HCT116 (cell line): ENCODE measurements at regions not wholly inside any gene's neighbourhood (a gene's known extent, or its start where the extent isn't known, plus 50 kb on each side); places are given as distances from the start of the nearest gene placed in this dataset.

Experiments used
- ATAC-seq: fragments of 200-7000 bp; cut with Tn5 transposase; 2 replicates; pipeline ENCODE4 v1.9.1; 2020; ENCODE audit warnings: mild to moderate bottlenecking, moderate library complexity
- BruUV-seq: library from RNA; stranded (reverse); fragments of 400-500 nt; replicated peaks from 2 replicates; lab custom pipeline; 2021; lab: Mats Ljungman, UMichigan
- CTCF ChIA-PET: fragments of 300-600 bp; sonication (Branson Sonifier 250); formaldehyde crosslinking; loops from one replicate; lab custom pipeline; 2021; ENCODE audit warnings: antibody characterized with exemption; lab: Charles Lee
- POLR2A ChIA-PET: fragments of 300-600, 350-600 bp; sonication (Branson Sonifier 250); formaldehyde crosslinking; loops from one replicate; lab custom pipeline; 2021; ENCODE audit warnings: antibody characterized with exemption; lab: Charles Lee
- RAD21 ChIA-PET, 2 experiments: fragments of 300-600 bp; sonication (Branson Sonifier 250); formaldehyde crosslinking; loops; one replicate each; lab custom pipeline; 2023; ENCODE audit warnings: low total read pairs in 2 of 2; ENCODE audit not compliant: uncharacterized antibody in 2 of 2, unreplicated experiment in 2 of 2, low non-redundant PET in 1 of 2; lab: Charles Lee
- DNase-seq: peaks from one replicate; pipeline ENCODE4 v3.0.0-alpha.2; 2010; ENCODE audit warnings: low read depth, low spot score
- H2AFZ ChIP-seq: fragments of 200-600 bp; shearing (Covaris generic), sonication (generic); 2 replicates; pipeline ENCODE4 v1.6.1; 2017; ENCODE audit warnings: low read depth, mixed run types, mixed read lengths, antibody characterized with exemption, low read length; ENCODE audit not compliant: poor library complexity, severe bottlenecking
- H3K27ac ChIP-seq: 2 replicates; pipeline ENCODE4 v1.5.1; 2012; ENCODE audit warnings: low read depth, low read length
- H3K27me3 ChIP-seq: fragments of 200-600 bp; sonication (generic); 2 replicates; pipeline ENCODE4 v1.6.1; 2016; ENCODE audit warnings: mixed run types, low read length, mixed read lengths; ENCODE audit not compliant: insufficient read depth
- H3K36me3 ChIP-seq, 2 experiments: fragments of 200-500 bp in 1 of 2; fragments of 200-600 bp in 1 of 2; sonication (Bioruptor generic) in 1 of 2; sonication (generic) in 1 of 2; 2 replicates each; pipeline versions ENCODE4 v1.5.1 to v1.6.1; 2014 to 2016; ENCODE audit warnings: low read length in 2 of 2, inconsistent platforms in 1 of 2, mixed read lengths in 1 of 2, mixed run types in 1 of 2; ENCODE audit not compliant: insufficient read depth in 2 of 2, control insufficient read depth in 1 of 2
- H3K4me1 ChIP-seq, 2 experiments: fragments of 200-600 bp in 1 of 2; sonication (generic) in 1 of 2; 2 replicates each; pipeline versions ENCODE4 v1.5.1 to v1.6.1; 2012 to 2017; ENCODE audit warnings: low read length in 2 of 2, inconsistent platforms in 1 of 2, mild to moderate bottlenecking in 1 of 2, mixed read lengths in 1 of 2, mixed run types in 1 of 2, moderate library complexity in 1 of 2; ENCODE audit not compliant: insufficient read depth in 2 of 2, control insufficient read depth in 1 of 2
- H3K4me2 ChIP-seq: fragments of 200-600 bp; sonication (generic); 2 replicates; pipeline ENCODE4 v1.6.1; 2017; ENCODE audit warnings: mixed run types, low read length, mixed read lengths
- H3K4me3 ChIP-seq, 2 experiments: fragments of 200-600 bp in 1 of 2; sonication (generic) in 1 of 2; replicated peaks in 1 of 2; 2 replicates each; pipeline ENCODE4 v1.5.1; 2011 to 2016; ENCODE audit warnings: low read length in 2 of 2, control low read depth in 1 of 2, low read depth in 1 of 2, mild to moderate bottlenecking in 1 of 2, mixed read lengths in 1 of 2, mixed run types in 1 of 2
- H3K79me2 ChIP-seq: fragments of 200-600 bp; sonication (generic); 2 replicates; pipeline ENCODE4 v1.6.1; 2017; ENCODE audit warnings: mild to moderate bottlenecking, mixed run types, low read length, moderate library complexity, mixed read lengths; ENCODE audit not compliant: insufficient read depth
- H3K9ac ChIP-seq: fragments of 200-600 bp; sonication (generic); 2 replicates; pipeline ENCODE4 v1.6.1; 2016; ENCODE audit warnings: low read length, mixed read lengths
- H3K9me2 ChIP-seq: fragments of 200-600 bp; sonication (generic), shearing (Covaris generic); 2 replicates; pipeline ENCODE4 v1.6.1; 2017; ENCODE audit warnings: mixed run types, mild to moderate bottlenecking, moderate library complexity; ENCODE audit not compliant: insufficient read depth
- H3K9me3 ChIP-seq, 2 experiments: fragments of 200-500 bp in 1 of 2; fragments of 200-600 bp in 1 of 2; sonication (Bioruptor generic) in 1 of 2; sonication (generic) in 1 of 2; 2 replicates each; pipeline ENCODE4 v1.6.1; 2014 to 2017; ENCODE audit warnings: low read length in 2 of 2, mixed read lengths in 2 of 2, inconsistent platforms in 1 of 2, low read depth in 1 of 2, mild to moderate bottlenecking in 1 of 2, mixed run types in 1 of 2, moderate library complexity in 1 of 2; ENCODE audit not compliant: control insufficient read depth in 1 of 2, insufficient read depth in 1 of 2
- H4K20me1 ChIP-seq: fragments of 200-600 bp; sonication (generic), shearing (Covaris generic); 2 replicates; pipeline ENCODE4 v1.6.1; 2017; ENCODE audit warnings: mixed run types, mild to moderate bottlenecking, moderate library complexity; ENCODE audit not compliant: insufficient read depth
- CBX3 ChIP-seq: IDR thresholded peaks from 2 replicates; pipeline ENCODE4 v1.6.1; 2012; ENCODE audit warnings: low read depth
- EGR1 ChIP-seq: IDR thresholded peaks from 2 replicates; pipeline ENCODE4 v1.6.1; 2012; ENCODE audit warnings: low read depth
- ELF1 ChIP-seq: IDR thresholded peaks from 2 replicates; pipeline ENCODE4 v1.6.1; 2012; ENCODE audit warnings: low read depth, borderline replicate concordance
- JUND ChIP-seq: IDR thresholded peaks from 2 replicates; pipeline ENCODE4 v1.6.1; 2012
- MAX ChIP-seq: IDR thresholded peaks from 2 replicates; pipeline ENCODE4 v1.6.1; 2012
- POLR2A ChIP-seq: IDR thresholded peaks from 2 replicates; pipeline ENCODE4 v1.7.0; 2011; ENCODE audit warnings: borderline replicate concordance; ENCODE audit not compliant: insufficient read depth, insufficient read length; ENCODE audit errors: extremely low read depth
- POLR2AphosphoS5 ChIP-seq: IDR thresholded peaks from 2 replicates; pipeline ENCODE4 v1.6.1; 2011; ENCODE audit warnings: mild to moderate bottlenecking, low read depth, low read length, moderate library complexity
- RAD21 ChIP-seq: IDR thresholded peaks from 2 replicates; pipeline ENCODE4 v1.6.1; 2012; ENCODE audit warnings: low read depth, mild to moderate bottlenecking
- SP1 ChIP-seq: IDR thresholded peaks from 2 replicates; pipeline ENCODE4 v1.6.1; 2012; ENCODE audit warnings: low read depth
- YY1 ChIP-seq: IDR thresholded peaks from 2 replicates; pipeline ENCODE4 v1.6.1; 2011; ENCODE audit warnings: low read length, low read depth, moderate library complexity, mild to moderate bottlenecking; ENCODE audit not compliant: insufficient replicate concordance; ENCODE audit errors: extremely low read depth
- ZFX ChIP-seq: fragments of 450-650 bp; IDR thresholded peaks from 2 replicates; pipeline ENCODE4 v1.6.1; 2017
- intact Hi-C: fragments of 100-400 bp; cut with micrococcal nuclease; formaldehyde crosslinking; loops from 2 replicates; pipeline ENCODE4 v1.10.0; 2022
- TF ChIP-seq, protein P1 (sequence below): IDR thresholded peaks from 2 replicates; pipeline ENCODE4 v1.6.1; 2011; ENCODE audit warnings: mild to moderate bottlenecking, low read length, moderate library complexity; ENCODE audit not compliant: insufficient replicate concordance; ENCODE audit errors: extremely low read depth

DNA sequence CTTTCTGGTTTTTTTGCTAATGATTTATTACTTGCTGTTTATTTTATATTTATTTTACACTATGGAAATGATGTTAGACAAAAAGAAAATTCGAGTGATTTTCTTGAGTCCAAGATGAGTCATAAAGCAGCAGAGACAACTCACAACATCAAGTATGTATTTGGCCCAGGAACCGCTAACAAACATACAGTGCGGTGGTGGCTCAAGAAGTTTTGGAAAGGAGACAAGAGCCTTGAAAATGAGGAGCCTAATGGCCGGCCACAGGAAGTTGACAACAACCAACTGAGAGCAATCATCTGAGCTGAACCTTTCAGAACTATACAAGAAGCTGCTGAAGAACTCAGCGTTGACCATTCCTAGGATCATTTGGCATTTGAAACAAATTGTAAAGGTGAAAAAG is 594.1 kb downstream of the SATB2 start:
- Histone ChIP-seq H3K4me2 (no peak overlapping the region), H3K79me2 (no peaks in the 10 kb centered on the region), H3K36me3 (no peaks in the 10 kb centered on the region), H3K9ac (no peak overlapping the region), H3K27ac (no peak overlapping the region), H3K4me1 (no peaks in the 10 kb centered on the region), H3K9me2 (no peaks in the 10 kb centered on the region), H3K9me3 (no peaks in the 10 kb centered on the region), H3K4me3 (no peak overlapping the region), H2AFZ (no peak overlapping the region), H3K27me3 (no peaks in the 10 kb centered on the region), H4K20me1 (no peaks in the 10 kb centered on the region)
- DNase-seq = no peak
- intact Hi-C loops = no loop called here
- no peak for ATAC-seq
- ChIA-PET POLR2A (no interaction called here), CTCF (no interaction called here), RAD21 (no interaction called here)
- no TSS peak for BruUV-seq
- TF ChIP-seq CBX3 (no peak), POLR2A (no peak), YY1 (no peak), EGR1 (no peak), ZFX (no peak), RAD21 (no peak), ELF1 (no peak), JUND (no peak), MAX (no peak), POLR2AphosphoS5 (no peak), SP1 (no peak)
- TF ChIP-seq, protein P1, sequence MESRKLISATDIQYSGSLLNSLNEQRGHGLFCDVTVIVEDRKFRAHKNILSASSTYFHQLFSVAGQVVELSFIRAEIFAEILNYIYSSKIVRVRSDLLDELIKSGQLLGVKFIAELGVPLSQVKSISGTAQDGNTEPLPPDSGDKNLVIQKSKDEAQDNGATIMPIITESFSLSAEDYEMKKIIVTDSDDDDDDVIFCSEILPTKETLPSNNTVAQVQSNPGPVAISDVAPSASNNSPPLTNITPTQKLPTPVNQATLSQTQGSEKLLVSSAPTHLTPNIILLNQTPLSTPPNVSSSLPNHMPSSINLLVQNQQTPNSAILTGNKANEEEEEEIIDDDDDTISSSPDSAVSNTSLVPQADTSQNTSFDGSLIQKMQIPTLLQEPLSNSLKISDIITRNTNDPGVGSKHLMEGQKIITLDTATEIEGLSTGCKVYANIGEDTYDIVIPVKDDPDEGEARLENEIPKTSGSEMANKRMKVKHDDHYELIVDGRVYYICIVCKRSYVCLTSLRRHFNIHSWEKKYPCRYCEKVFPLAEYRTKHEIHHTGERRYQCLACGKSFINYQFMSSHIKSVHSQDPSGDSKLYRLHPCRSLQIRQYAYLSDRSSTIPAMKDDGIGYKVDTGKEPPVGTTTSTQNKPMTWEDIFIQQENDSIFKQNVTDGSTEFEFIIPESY = no peak
